ENCODE measurements at regions not wholly inside any gene's neighbourhood (a gene's known extent, or its start where the extent isn't known, plus 50 kb on each side); places are given as distances from the start of the nearest gene placed in this dataset.
"Not testable (repeated sequence)": the region's sequence is repeated elsewhere in the genome, so short reads cannot be mapped to it uniquely, and the experiment has no call there.

DNA sequence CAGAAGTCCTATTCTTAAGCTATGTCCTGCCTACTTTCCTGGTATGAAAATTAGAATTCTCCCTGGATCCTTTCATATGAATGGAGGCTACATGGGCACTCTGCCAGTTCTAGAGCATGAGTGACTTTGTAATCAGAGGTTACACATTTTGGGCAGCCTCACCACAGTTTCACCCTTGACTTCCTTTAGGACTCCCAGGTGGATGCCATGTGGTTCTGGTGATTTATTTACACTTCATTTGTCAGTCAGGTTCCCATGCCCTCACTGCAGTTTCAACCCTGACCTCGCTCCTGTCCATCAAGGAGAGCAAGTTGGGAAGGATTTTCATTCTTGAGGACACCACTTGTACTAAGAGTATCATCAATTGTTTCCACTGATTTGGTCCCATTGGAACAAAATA lies 344.4 kb upstream of the FRG2C start:
- not testable (repeated sequence) for H3K4me1 Mint-ChIP-seq (ENCODE audit: unreplicated experiment); H3K4me3 Mint-ChIP-seq (ENCODE audit: unreplicated experiment); H3K36me3 Mint-ChIP-seq (ENCODE audit: unreplicated experiment); H3K9me3 Mint-ChIP-seq (ENCODE audit: unreplicated experiment); DNase-seq (ENCODE audit: extremely low spot score, unreplicated experiment); H3K27ac Mint-ChIP-seq (ENCODE audit: unreplicated experiment)
- peaks cover 24% of the 10 kb centered on the region for H3K27me3 Mint-ChIP-seq (ENCODE audit: unreplicated experiment)

DNA sequence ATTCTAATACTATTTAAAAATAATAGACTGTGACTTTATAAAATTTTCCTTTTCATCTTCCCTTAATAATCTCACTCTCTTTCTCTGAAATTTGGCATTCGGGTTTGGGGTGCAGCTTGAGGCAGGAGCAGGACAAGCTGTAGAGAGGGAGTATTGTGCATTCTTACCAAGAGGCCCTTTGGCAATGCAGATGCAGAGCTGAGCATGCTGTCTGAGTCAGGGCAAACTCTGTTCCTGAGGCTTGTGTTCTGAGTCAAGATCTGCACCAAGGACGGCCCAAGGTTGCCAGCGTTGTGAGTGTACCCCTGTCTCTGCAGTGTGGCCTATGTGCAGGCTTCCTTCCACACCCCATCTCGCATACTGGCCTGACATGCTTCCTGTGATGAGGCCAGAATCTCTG lies 343.8 kb upstream of the FRG2C start:
- TF ChIP-seq, protein P1, sequence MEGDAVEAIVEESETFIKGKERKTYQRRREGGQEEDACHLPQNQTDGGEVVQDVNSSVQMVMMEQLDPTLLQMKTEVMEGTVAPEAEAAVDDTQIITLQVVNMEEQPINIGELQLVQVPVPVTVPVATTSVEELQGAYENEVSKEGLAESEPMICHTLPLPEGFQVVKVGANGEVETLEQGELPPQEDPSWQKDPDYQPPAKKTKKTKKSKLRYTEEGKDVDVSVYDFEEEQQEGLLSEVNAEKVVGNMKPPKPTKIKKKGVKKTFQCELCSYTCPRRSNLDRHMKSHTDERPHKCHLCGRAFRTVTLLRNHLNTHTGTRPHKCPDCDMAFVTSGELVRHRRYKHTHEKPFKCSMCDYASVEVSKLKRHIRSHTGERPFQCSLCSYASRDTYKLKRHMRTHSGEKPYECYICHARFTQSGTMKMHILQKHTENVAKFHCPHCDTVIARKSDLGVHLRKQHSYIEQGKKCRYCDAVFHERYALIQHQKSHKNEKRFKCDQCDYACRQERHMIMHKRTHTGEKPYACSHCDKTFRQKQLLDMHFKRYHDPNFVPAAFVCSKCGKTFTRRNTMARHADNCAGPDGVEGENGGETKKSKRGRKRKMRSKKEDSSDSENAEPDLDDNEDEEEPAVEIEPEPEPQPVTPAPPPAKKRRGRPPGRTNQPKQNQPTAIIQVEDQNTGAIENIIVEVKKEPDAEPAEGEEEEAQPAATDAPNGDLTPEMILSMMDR (IDR thresholded peaks at IDR 0.05): no peak

DNA sequence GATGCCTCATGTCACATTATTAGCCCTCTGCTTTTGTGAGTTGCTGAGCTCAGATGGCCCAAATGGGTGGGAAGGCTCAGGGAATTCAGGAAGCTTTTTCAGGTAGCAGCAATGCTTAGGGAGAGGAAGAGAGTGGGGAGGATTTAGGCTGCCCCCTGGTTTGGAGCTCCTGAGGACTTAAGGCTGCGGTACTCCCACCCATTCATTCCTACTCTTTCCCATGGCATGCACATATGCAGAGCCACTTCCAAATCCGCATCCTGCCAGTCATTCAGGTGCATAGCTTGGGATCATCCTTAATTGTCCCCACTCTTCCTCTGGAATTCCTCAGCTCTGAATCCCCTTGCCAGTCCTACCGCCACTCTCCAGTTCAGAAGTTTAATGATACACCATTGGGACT lies 343.1 kb upstream of the FRG2C start:
- peaks cover 32% of the 10 kb centered on the region for H3K27me3 Mint-ChIP-seq (ENCODE audit: unreplicated experiment)
- no peak for DNase-seq (ENCODE audit: extremely low spot score, unreplicated experiment)
- TF ChIP-seq, protein P1 (IDR thresholded peaks at IDR 0.05): no peak
- H3K4me3 Mint-ChIP-seq (ENCODE audit: unreplicated experiment): no peak overlapping the region
- H3K36me3 Mint-ChIP-seq (ENCODE audit: unreplicated experiment): no peaks in the 10 kb centered on the region
- no peak overlapping the region for H3K27ac Mint-ChIP-seq (ENCODE audit: unreplicated experiment)
- no peaks in the 10 kb centered on the region for H3K4me1 Mint-ChIP-seq (ENCODE audit: unreplicated experiment)
- no peaks in the 10 kb centered on the region for H3K9me3 Mint-ChIP-seq (ENCODE audit: unreplicated experiment)

More for the DNA sequence above, 343.8 kb upstream of the FRG2C start:
- no peaks in the 10 kb centered on the region for H3K36me3 Mint-ChIP-seq (ENCODE audit: unreplicated experiment)
- H3K27ac Mint-ChIP-seq (ENCODE audit: unreplicated experiment): no peak overlapping the region
- H3K4me3 Mint-ChIP-seq (ENCODE audit: unreplicated experiment): no peak overlapping the region
- no peak for DNase-seq (ENCODE audit: extremely low spot score, unreplicated experiment)
- H3K27me3 Mint-ChIP-seq (ENCODE audit: unreplicated experiment): peaks cover 28% of the 10 kb centered on the region
- H3K9me3 Mint-ChIP-seq (ENCODE audit: unreplicated experiment): no peaks in the 10 kb centered on the region
- H3K4me1 Mint-ChIP-seq (ENCODE audit: unreplicated experiment): no peaks in the 10 kb centered on the region

DNA sequence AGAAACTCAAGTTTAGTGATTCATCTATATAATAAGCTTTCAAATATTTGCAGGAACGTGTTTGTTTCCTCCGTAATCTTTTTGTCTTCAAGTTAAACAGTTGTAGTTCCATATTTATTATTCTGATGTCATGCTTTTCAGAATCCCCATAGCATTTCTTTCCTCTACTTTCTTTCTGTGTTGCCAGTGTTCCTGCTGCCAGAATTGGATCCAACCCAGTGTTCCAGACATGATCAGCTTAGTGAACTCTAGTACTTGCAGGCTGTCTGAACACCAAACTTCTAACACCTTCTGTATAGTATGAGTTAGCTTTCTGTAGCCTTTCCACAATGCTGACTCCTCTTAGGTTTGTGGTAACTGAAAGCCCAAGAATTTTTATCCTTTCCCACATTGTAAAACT lies 340.2 kb upstream of the FRG2C start:
- H3K4me3 Mint-ChIP-seq (ENCODE audit: unreplicated experiment); H3K4me1 Mint-ChIP-seq (ENCODE audit: unreplicated experiment); H3K27ac Mint-ChIP-seq (ENCODE audit: unreplicated experiment); DNase-seq (ENCODE audit: extremely low spot score, unreplicated experiment); H3K9me3 Mint-ChIP-seq (ENCODE audit: unreplicated experiment); H3K36me3 Mint-ChIP-seq (ENCODE audit: unreplicated experiment): not testable (repeated sequence)
- H3K27me3 Mint-ChIP-seq (ENCODE audit: unreplicated experiment): peaks cover 29% of the 10 kb centered on the region

DNA sequence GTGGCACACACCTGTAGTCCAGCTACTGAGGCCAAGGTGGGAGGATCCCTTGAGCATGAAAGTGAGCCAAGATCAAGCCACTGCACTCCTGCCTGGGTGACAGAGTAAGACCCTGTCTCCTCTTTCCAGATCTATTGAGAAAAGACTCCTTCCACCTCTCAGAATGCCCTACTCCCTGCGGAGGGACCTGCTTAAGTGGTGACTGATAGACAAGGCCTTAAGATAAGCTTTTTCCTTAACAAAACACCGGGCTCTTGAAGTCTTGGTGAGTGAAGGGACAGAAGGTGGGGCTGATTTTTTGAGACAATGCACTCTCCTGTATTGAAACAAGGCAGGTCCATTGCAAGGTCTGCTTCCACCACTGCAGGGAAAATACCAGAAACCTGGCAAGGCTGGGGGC lies 338.4 kb upstream of the FRG2C start:
- no peak for DNase-seq (ENCODE audit: extremely low spot score, unreplicated experiment)
- Mint-ChIP-seq H3K27me3 (ENCODE audit: unreplicated experiment) (peaks cover 32% of the 10 kb centered on the region), H3K36me3 (ENCODE audit: unreplicated experiment) (no peaks in the 10 kb centered on the region), H3K9me3 (ENCODE audit: unreplicated experiment) (no peaks in the 10 kb centered on the region), H3K4me1 (ENCODE audit: unreplicated experiment) (peaks cover 6% of the 10 kb centered on the region), H3K27ac (ENCODE audit: unreplicated experiment) (no peak overlapping the region), H3K4me3 (ENCODE audit: unreplicated experiment) (no peak overlapping the region)
- TF ChIP-seq, protein P1 (IDR thresholded peaks at IDR 0.05): no peak

DNA sequence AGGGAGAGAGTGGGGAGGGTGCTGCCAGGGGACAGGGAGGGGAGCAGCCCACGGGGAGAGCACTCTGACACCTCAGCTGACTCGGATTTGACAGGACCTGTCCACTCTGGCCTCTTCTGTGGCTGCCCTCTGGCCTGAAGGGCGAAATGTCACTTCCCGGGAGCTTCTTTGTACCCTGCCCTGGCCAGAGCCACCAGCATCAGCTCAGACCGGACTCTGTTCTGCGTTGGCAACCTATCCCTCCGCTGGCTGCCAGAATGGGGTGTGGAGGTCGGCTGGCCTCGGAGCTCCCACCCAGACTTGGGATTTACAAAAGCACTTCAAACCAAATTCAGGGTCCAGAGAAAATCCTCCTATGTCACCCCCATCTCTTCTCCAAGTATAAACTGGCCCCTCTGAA lies 336.7 kb upstream of the FRG2C start:
- TF ChIP-seq, protein P1 (IDR thresholded peaks at IDR 0.05): no peak
- H3K4me3 Mint-ChIP-seq (ENCODE audit: unreplicated experiment): no peak overlapping the region
- peaks cover 6% of the 10 kb centered on the region for H3K4me1 Mint-ChIP-seq (ENCODE audit: unreplicated experiment)
- no peak overlapping the region for H3K27ac Mint-ChIP-seq (ENCODE audit: unreplicated experiment)
- no peak for DNase-seq (ENCODE audit: extremely low spot score, unreplicated experiment)
- H3K36me3 Mint-ChIP-seq (ENCODE audit: unreplicated experiment): no peaks in the 10 kb centered on the region
- no peaks in the 10 kb centered on the region for H3K9me3 Mint-ChIP-seq (ENCODE audit: unreplicated experiment)
- peaks cover 32% of the 10 kb centered on the region for H3K27me3 Mint-ChIP-seq (ENCODE audit: unreplicated experiment)

Data from osteocyte (in vitro differentiated cells).